IMR-90 (cell line): ENCODE measurements at regions not wholly inside any gene's neighbourhood (a gene's known extent, or its start where the extent isn't known, plus 50 kb on each side); places are given as distances from the start of the nearest gene placed in this dataset.

Experiments used
- CEBPB ChIP-seq: IDR thresholded peaks from 2 replicates; pipeline ENCODE4 v1.6.1; 2012; ENCODE audit warnings: low read depth, low read length, improper control_type of control experiment
- CTCF ChIP-seq: conservative IDR thresholded peaks from 2 replicates; pipeline ENCODE4 v1.5.1; 2012; ENCODE audit warnings: mild to moderate bottlenecking, low read depth, low read length, improper control_type of control experiment
- ELK1 ChIP-seq: fragments of 150-350 bp; IDR thresholded peaks from 2 replicates; pipeline ENCODE4 v1.6.1; 2016; ENCODE audit warnings: low read depth, mild to moderate bottlenecking, low read length, moderate library complexity, borderline replicate concordance
- FOS ChIP-seq: fragments of 150-350 bp; IDR thresholded peaks from 2 replicates; pipeline ENCODE4 v1.6.1; 2016; ENCODE audit warnings: low read depth, low read length
- MAFK ChIP-seq: IDR thresholded peaks from 2 replicates; pipeline ENCODE4 v1.6.1; 2012; ENCODE audit warnings: low read depth, low read length, improper control_type of control experiment
- MAZ ChIP-seq: IDR thresholded peaks from 2 replicates; pipeline ENCODE4 v1.6.1; 2012; ENCODE audit warnings: low read depth, mild to moderate bottlenecking, low read length, improper control_type of control experiment, moderate library complexity, borderline replicate concordance
- POLR2A ChIP-seq: IDR thresholded peaks from 2 replicates; pipeline ENCODE4 v1.6.1; 2012; ENCODE audit warnings: mild to moderate bottlenecking, low read depth, low read length
- RCOR1 ChIP-seq: IDR thresholded peaks from 2 replicates; pipeline ENCODE4 v1.6.1; 2012; ENCODE audit warnings: mild to moderate bottlenecking, low read length, improper control_type of control experiment; ENCODE audit not compliant: insufficient replicate concordance
- USF2 ChIP-seq: fragments of 150-350 bp; IDR thresholded peaks from 2 replicates; pipeline ENCODE4 v1.6.1; 2017; ENCODE audit warnings: mild to moderate bottlenecking, antibody characterized with exemption, low read length, low read depth

GRCh38 chr5:167594061-167594435 lies 697.4 kb upstream of the WWC1 start:
- TF ChIP-seq RCOR1 (no peak), USF2 (no peak), CTCF (no peak), MAFK (no peak), MAZ (no peak), ELK1 (no peak), FOS (no peak), POLR2A (no peak), CEBPB (no peak)
